ENCODE measurements at regions not wholly inside any gene's neighbourhood (a gene's known extent, or its start where the extent isn't known, plus 50 kb on each side); places are given as distances from the start of the nearest gene placed in this dataset.

- TF ChIP-seq CTCF (IDR thresholded peaks at IDR 0.05; ENCODE audit: borderline replicate concordance, extremely low read depth, low read length, poor library complexity, severe bottlenecking) (no peak), EZH2 (IDR thresholded peaks at IDR 0.05; ENCODE audit: borderline replicate concordance, low read depth, low read length, severe bottlenecking) (no peak)
These were observed 86.5 kb upstream of the CCDC180 start for GRCh38 chr9:97220894-97221477.

Measured in DND-41 (cell line).